Neural crest cell (in vitro differentiated cells): ENCODE measurements at regions not wholly inside any gene's neighbourhood (a gene's known extent, or its start where the extent isn't known, plus 50 kb on each side); places are given as distances from the start of the nearest gene placed in this dataset.

Experiments used
- DNase-seq: peaks from one replicate; pipeline ENCODE4 v3.0.0; 2021; ENCODE audit warnings: low read depth, mixed read lengths, low spot score
- H3K27ac Mint-ChIP-seq: one replicate; pipeline ENCODE4 v1.8.0; 2021; ENCODE audit warnings: mild to moderate bottlenecking, mixed read lengths; ENCODE audit not compliant: unreplicated experiment
- H3K27me3 Mint-ChIP-seq: 2 replicates; pipeline ENCODE4 v1.8.0; 2021; ENCODE audit warnings: low read depth, mild to moderate bottlenecking, mixed read lengths
- H3K36me3 Mint-ChIP-seq: 2 replicates; pipeline ENCODE4 v1.8.0; 2021; ENCODE audit warnings: low read depth, mild to moderate bottlenecking, mixed read lengths
- H3K4me1 Mint-ChIP-seq: 2 replicates; pipeline ENCODE4 v1.8.0; 2021; ENCODE audit warnings: mixed read lengths
- H3K4me3 Mint-ChIP-seq: one replicate; pipeline ENCODE4 v1.8.0; 2021; ENCODE audit warnings: mild to moderate bottlenecking, mixed read lengths
- H3K9me3 Mint-ChIP-seq: 2 replicates; pipeline ENCODE4 v1.8.0; 2021; ENCODE audit warnings: mixed read lengths
- TF ChIP-seq, protein P1 (sequence below): fragments of 200-600 bp; sonication (generic); conservative IDR thresholded peaks from 2 replicates; pipeline ENCODE4 v1.5.0; 2021; ENCODE audit warnings: antibody characterized with exemption, mild to moderate bottlenecking

DNA sequence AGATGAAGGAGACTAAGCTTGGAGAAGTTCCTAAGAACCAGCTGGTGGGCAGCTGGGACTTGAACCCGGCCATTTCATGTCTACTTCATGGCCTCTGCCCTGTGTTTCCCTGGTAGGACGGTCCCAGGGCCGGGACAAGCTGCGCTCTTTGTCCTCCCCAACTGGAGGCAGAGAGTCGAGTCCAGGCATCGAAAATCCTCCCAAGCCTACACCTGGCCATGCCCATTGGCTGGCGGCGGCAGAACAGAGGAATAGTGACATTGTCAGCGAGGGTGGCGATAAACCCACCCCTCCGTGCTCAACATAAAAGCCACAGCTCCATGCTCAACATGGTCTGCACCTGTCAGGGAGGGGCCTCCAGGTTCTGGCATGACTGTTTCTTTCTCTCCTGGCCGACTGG is 77.7 kb downstream of the RBFOX3 start:
- no peaks in the 10 kb centered on the region for H3K36me3 Mint-ChIP-seq
- no peak overlapping the region for H3K4me3 Mint-ChIP-seq
- TF ChIP-seq, protein P1, sequence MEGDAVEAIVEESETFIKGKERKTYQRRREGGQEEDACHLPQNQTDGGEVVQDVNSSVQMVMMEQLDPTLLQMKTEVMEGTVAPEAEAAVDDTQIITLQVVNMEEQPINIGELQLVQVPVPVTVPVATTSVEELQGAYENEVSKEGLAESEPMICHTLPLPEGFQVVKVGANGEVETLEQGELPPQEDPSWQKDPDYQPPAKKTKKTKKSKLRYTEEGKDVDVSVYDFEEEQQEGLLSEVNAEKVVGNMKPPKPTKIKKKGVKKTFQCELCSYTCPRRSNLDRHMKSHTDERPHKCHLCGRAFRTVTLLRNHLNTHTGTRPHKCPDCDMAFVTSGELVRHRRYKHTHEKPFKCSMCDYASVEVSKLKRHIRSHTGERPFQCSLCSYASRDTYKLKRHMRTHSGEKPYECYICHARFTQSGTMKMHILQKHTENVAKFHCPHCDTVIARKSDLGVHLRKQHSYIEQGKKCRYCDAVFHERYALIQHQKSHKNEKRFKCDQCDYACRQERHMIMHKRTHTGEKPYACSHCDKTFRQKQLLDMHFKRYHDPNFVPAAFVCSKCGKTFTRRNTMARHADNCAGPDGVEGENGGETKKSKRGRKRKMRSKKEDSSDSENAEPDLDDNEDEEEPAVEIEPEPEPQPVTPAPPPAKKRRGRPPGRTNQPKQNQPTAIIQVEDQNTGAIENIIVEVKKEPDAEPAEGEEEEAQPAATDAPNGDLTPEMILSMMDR: no peak
- no peak overlapping the region for H3K27ac Mint-ChIP-seq
- H3K9me3 Mint-ChIP-seq: no peaks in the 10 kb centered on the region
- H3K27me3 Mint-ChIP-seq: no peaks in the 10 kb centered on the region
- peaks cover 19% of the 10 kb centered on the region for H3K4me1 Mint-ChIP-seq
- no peak for DNase-seq

DNA sequence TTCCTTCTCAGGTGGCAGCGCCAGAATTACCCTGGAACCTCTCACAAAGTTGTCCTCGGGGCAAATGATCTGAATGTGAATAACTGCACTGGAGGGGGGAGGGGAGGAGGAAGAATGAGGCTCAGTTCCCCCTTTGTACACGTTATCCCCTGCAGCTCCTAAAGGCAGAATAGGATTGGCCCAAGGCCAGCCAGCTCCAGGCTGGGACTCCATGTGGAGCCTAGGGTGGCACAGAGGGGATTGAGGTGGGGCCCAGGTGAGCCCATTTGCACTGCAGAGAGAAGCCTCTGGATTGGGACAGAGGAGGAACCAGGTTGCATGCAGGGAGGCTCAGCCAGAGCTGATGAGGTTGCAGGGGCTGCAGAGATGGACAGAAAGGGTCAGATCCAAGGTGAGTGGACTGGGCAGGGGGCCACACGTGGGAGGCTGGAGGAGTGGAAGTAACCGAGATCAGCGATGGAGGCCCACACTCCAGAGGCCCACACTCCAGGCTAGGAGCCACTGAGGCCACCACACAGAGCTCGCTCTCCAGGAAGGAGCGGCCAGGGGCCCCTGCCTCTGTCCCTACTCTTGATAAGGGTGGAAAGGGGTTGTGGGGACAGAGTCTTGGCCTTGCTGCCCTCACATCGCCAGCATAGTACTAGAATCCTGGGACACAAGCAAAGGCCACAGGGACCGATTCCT is 78.6 kb downstream of the RBFOX3 start:
- no peak overlapping the region for H3K4me3 Mint-ChIP-seq
- no peak for DNase-seq
- no peaks in the 10 kb centered on the region for H3K36me3 Mint-ChIP-seq
- H3K27me3 Mint-ChIP-seq: no peaks in the 10 kb centered on the region
- no peak overlapping the region for H3K27ac Mint-ChIP-seq
- H3K4me1 Mint-ChIP-seq: peaks cover 19% of the 10 kb centered on the region
- TF ChIP-seq, protein P1: no peak
- no peaks in the 10 kb centered on the region for H3K9me3 Mint-ChIP-seq

DNA sequence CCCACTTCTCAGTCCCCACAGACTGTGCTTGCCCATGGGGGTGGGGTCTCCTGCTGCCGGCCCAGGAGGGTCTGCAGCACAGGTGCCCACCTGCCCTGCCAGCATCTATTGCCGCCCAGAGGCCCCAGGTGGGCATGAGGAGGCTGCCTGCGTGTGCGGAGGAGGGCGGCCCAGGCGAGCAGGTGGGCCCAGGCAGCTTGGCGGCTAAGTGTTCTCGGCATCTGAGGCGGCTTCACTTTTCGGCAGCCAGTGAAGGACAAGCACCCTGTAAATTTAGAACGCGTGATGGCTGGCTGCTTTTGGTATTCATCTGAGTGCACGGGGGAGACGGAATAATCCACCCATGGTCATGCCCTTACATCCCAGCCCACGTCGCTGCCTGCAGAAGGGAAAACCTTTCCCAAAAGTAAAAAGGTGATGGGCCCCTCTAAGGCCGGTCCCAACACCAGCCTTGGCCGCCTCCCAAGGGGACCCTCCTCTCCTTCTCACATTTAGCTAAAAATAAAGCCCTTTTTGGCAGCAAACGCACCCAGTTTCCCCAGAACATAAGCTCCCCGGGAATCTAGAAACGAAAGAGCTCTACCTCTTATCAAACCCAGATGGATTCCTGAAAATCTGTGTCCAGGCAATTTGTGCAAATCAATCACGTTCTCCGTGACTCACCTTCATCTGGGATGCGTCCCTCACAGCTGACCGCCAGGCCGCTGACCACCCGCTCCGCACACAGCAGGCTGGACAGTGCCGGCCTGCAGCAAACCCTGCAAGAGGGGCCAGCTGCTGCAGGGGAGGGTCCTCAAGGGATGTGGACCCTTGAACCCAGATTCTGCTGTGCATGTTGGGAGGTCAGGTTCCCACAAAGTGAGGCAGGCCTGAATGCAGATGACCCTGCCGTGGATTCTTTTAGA is 79.4 kb downstream of the RBFOX3 start:
- no peak overlapping the region for H3K27ac Mint-ChIP-seq

DNA sequence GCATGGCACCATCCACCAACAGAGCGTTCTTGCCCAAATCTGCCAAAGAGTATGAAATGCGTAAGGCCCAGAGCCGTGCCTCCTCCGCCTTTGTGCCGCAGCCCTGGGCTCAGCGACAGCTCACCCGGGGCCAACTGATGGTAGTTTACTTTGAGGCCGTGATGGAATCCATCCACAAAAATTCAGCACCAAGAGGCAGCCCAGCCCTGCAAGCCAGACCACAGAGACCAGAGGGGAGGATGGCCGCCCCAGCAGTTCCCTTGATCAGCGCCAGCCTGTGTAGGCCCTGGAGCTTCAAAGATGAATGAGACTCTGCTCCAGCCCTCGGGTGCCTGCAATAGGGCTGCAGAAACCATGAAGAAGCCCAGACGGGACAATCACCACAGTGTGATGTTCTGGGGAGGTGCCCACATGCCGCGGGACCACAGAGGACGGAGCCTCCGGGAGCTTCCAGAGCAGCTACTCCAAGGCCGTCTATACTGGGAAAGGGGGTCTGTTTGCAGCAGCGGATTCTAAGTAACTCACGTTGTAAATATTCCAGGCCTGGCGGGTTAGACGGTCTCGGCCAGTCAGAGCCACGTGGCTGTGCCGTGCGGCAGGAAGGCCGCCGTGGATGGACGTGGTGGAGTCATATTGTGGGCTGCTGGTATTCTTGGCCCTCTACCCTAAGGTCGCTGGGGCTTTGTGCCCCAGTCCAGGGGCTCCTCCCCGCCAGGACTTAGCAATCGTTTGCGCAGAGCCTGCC is 80.3 kb downstream of the RBFOX3 start:
- Mint-ChIP-seq H3K4me3 (no peak overlapping the region), H3K4me1 (peaks cover 19% of the 10 kb centered on the region), H3K9me3 (no peaks in the 10 kb centered on the region), H3K27ac (no peak overlapping the region), H3K36me3 (no peaks in the 10 kb centered on the region), H3K27me3 (no peaks in the 10 kb centered on the region)
- TF ChIP-seq, protein P1: no peak
- no peak for DNase-seq

More for the DNA sequence above, 79.4 kb downstream of the RBFOX3 start:
- no peaks in the 10 kb centered on the region for H3K9me3 Mint-ChIP-seq
- DNase-seq: no peak
- TF ChIP-seq, protein P1: no peak
- H3K4me3 Mint-ChIP-seq: no peak overlapping the region
- H3K27me3 Mint-ChIP-seq: no peaks in the 10 kb centered on the region
- H3K36me3 Mint-ChIP-seq: no peaks in the 10 kb centered on the region
- H3K4me1 Mint-ChIP-seq: peaks cover 19% of the 10 kb centered on the region

DNA sequence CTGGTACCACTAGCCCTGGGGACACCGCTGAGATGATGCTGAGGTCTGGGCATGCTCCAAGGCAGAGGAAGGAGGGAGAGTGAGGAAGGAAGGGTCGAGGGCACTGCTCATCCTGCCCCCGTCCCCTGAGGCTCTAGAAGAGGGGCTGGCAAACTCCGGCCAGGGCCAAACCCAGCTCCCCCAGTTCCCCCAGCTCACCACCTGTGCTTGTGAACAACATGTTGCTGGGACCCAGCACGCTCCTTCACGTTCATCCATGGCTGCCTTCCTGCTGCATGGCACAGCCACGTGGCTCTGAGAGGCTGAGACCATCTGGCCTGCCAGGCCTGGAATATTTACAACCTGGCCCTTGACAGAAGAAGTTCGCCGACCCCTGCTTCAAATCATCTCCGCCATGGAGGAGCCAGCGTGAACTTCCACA is 81.2 kb downstream of the RBFOX3 start:
- no peaks in the 10 kb centered on the region for H3K27me3 Mint-ChIP-seq
- no peaks in the 10 kb centered on the region for H3K9me3 Mint-ChIP-seq
- H3K36me3 Mint-ChIP-seq: no peaks in the 10 kb centered on the region
- TF ChIP-seq, protein P1: no peak
- H3K4me1 Mint-ChIP-seq: peaks cover 19% of the 10 kb centered on the region
- DNase-seq: no peak
- H3K27ac Mint-ChIP-seq: no peak overlapping the region
- H3K4me3 Mint-ChIP-seq: no peak overlapping the region
